GM12878 (cell line): ENCODE measurements at regions not wholly inside any gene's neighbourhood (a gene's known extent, or its start where the extent isn't known, plus 50 kb on each side); places are given as distances from the start of the nearest gene placed in this dataset.

Source experiments
- ATAC-seq: fragments of 200-7000 bp; cut with Tn5 transposase; 3 replicates; pipeline ENCODE4 v1.9.1; 2020; ENCODE audit warnings: mild to moderate bottlenecking, moderate library complexity
- BruUV-seq: library from RNA; stranded (reverse); fragments of 400-500 nt; replicated peaks from 2 replicates; lab custom pipeline; 2021; lab: Mats Ljungman, UMichigan
- CTCF ChIA-PET: fragments of 300-600 bp; sonication (Branson Sonifier 250); formaldehyde crosslinking; extraction: SDS; loops from one replicate; lab custom pipeline; 2021; ENCODE audit warnings: inconsistent platforms; lab: Yijun Ruan, JAX
- POLR2A ChIA-PET: fragments of 350-600 bp; formaldehyde crosslinking; extraction: SDS; loops from one replicate; lab custom pipeline; 2021; ENCODE audit warnings: inconsistent platforms; lab: Charles Lee
- RAD21 ChIA-PET: fragments of 300-600 bp; sonication (Branson Sonifier 250); formaldehyde crosslinking; loops from one replicate; lab custom pipeline; 2023; ENCODE audit warnings: antibody characterized with exemption; ENCODE audit not compliant: unreplicated experiment; lab: Charles Lee
- SMC1A ChIA-PET: fragments of 300-600 bp; sonication (Branson Sonifier 250); formaldehyde crosslinking; loops from one replicate; lab custom pipeline; 2023; ENCODE audit not compliant: unreplicated experiment, uncharacterized antibody; lab: Charles Lee
- DNase-seq: peaks from one replicate; pipeline ENCODE4 v3.0.0-alpha.2; 2011; ENCODE audit warnings: low read depth, low spot score
- FAIRE-seq: peaks from 3 replicates; lab custom pipeline; 2011; peaks lifted over from hg19 to GRCh38; lab: Jason Lieb, UNC
- H2AFZ ChIP-seq: 2 replicates; pipeline ENCODE4 v1.6.0; 2011; ENCODE audit warnings: low read depth, low read length, control low read depth; ENCODE audit not compliant: control insufficient read depth
- H3K27ac ChIP-seq: 2 replicates; pipeline ENCODE4 v1.5.1; 2011; ENCODE audit warnings: control low read depth; ENCODE audit not compliant: control insufficient read depth, insufficient read depth
- H3K27me3 ChIP-seq, 2 experiments: replicated peaks in 1 of 2; 2 replicates each; pipeline versions ENCODE4 v1.6.0 to v1.6.1; 2011; ENCODE audit warnings: low read length in 1 of 2; ENCODE audit not compliant: control insufficient read depth in 2 of 2, insufficient read depth in 2 of 2
- H3K36me3 ChIP-seq, 2 experiments: 2 replicates each; pipeline ENCODE4 v1.5.1; 2011; ENCODE audit warnings: low read length in 1 of 2; ENCODE audit not compliant: control insufficient read depth in 2 of 2, insufficient read depth in 2 of 2
- H3K4me1 ChIP-seq: 2 replicates; pipeline ENCODE4 v1.6.1; 2011; ENCODE audit warnings: mild to moderate bottlenecking, low read length, moderate library complexity, mixed read lengths; ENCODE audit not compliant: control insufficient read depth, insufficient read depth
- H3K4me2 ChIP-seq: 2 replicates; pipeline ENCODE4 v1.6.0; 2011; ENCODE audit warnings: control low read depth; ENCODE audit not compliant: control insufficient read depth, insufficient read depth
- H3K4me3 ChIP-seq: fragments of 200-600 bp; sonication (generic); 2 replicates; pipeline ENCODE4 v1.5.1; 2016
- H3K79me2 ChIP-seq: 2 replicates; pipeline ENCODE4 v1.6.0; 2011; ENCODE audit warnings: low read length; ENCODE audit not compliant: control insufficient read depth, insufficient read depth
- H3K9ac ChIP-seq: 2 replicates; pipeline ENCODE4 v1.8.0; 2011; ENCODE audit warnings: low read length, control low read depth, mixed read lengths; ENCODE audit not compliant: control insufficient read depth, insufficient read depth
- H3K9me3 ChIP-seq: replicated peaks from 3 replicates; pipeline ENCODE4 v1.5.1; 2011; ENCODE audit warnings: mild to moderate bottlenecking, low read length; ENCODE audit not compliant: control insufficient read depth, insufficient read depth
- H4K20me1 ChIP-seq: 2 replicates; pipeline ENCODE4 v1.6.0; 2011; ENCODE audit not compliant: control insufficient read depth, insufficient read depth
- POLR2AphosphoS2 ChIP-seq: IDR thresholded peaks from 2 replicates; pipeline ENCODE4 v1.6.1; 2011; ENCODE audit warnings: low read depth, mild to moderate bottlenecking, low read length, improper control_type of control experiment, moderate library complexity
- RB1 ChIP-seq: fragments of 450-650 bp; formaldehyde crosslinking; IDR thresholded peaks from 2 replicates; pipeline ENCODE4 v1.6.1; 2017; ENCODE audit warnings: mild to moderate bottlenecking, borderline replicate concordance
- RUNX3 ChIP-seq: IDR thresholded peaks from 2 replicates; pipeline ENCODE4 v1.6.1; 2012; ENCODE audit warnings: low read length, inconsistent platforms
- SREBF2 ChIP-seq: IDR thresholded peaks from 2 replicates; pipeline ENCODE4 v1.6.1; 2012; ENCODE audit warnings: mild to moderate bottlenecking, low read length
- TAF1 ChIP-seq: IDR thresholded peaks from 2 replicates; pipeline ENCODE4 v1.6.1; 2011; ENCODE audit warnings: mild to moderate bottlenecking, low read depth, low read length, borderline replicate concordance
- WGBS: methylation state at CpG from one replicate; pipeline ENCODE4 v1.1.6; 2016; ENCODE audit warnings: low lambda C conversion rate; ENCODE audit not compliant: insufficient replicate concordance, insufficient coverage; ENCODE audit errors: missing lambda C conversion rate; 5-methylcytosine and 5-hydroxymethylcytosine counted together
- in situ Hi-C: fragments of 300-500 bp; cut with MboI; formaldehyde crosslinking; loops from 9 replicates; pipeline ENCODE4 v1.14.3; 2018; ENCODE audit warnings: mixed read lengths
- intact Hi-C: fragments of 100-400 bp; cut with micrococcal nuclease; formaldehyde crosslinking; loops from one replicate; pipeline ENCODE4 v1.14.2; 2022; ENCODE audit not compliant: unreplicated experiment
- TF ChIP-seq, protein P1 (sequence below): fragments of 450-650 bp; IDR thresholded peaks from 2 replicates; pipeline ENCODE4 v1.6.1; 2016; ENCODE audit warnings: mild to moderate bottlenecking, moderate library complexity, borderline replicate concordance
- TF ChIP-seq, protein P2 (sequence below): IDR thresholded peaks from 2 replicates; pipeline ENCODE4 v1.6.1; 2011; ENCODE audit warnings: borderline replicate concordance, low read depth, mild to moderate bottlenecking, moderate library complexity, low read length; ENCODE audit not compliant: insufficient read depth, poor library complexity, severe bottlenecking

- in situ Hi-C loops (no loop called here), intact Hi-C loops (no loop called here)
- RAD21 ChIA-PET: no interaction called here
- Histone ChIP-seq H3K4me1 (peaks cover 31% of the 10 kb centered on the region), H3K27me3 (no peaks in the 10 kb centered on the region), H4K20me1 (no peaks in the 10 kb centered on the region), H2AFZ (no peak overlapping the region), H3K9ac (no peak overlapping the region), H3K27ac (no peak overlapping the region), H3K4me3 (no peak overlapping the region), H3K79me2 (no peaks in the 10 kb centered on the region), H3K4me2 (no peak overlapping the region), H3K9me3 (no peaks in the 10 kb centered on the region), H3K36me3 (no peaks in the 10 kb centered on the region; a peak in 1 of 4 replicates)
- POLR2A ChIA-PET: no interaction called here
- no TSS peak for BruUV-seq
- SMC1A ChIA-PET: no interaction called here
- DNase-seq (no peak), ATAC-seq (no peak), FAIRE-seq (no peak)
- 28% methylated on average over 1 of the region's 1 CpG for WGBS
- peak; percentile 63 for TF ChIP-seq RUNX3
- TF ChIP-seq, protein P1, sequence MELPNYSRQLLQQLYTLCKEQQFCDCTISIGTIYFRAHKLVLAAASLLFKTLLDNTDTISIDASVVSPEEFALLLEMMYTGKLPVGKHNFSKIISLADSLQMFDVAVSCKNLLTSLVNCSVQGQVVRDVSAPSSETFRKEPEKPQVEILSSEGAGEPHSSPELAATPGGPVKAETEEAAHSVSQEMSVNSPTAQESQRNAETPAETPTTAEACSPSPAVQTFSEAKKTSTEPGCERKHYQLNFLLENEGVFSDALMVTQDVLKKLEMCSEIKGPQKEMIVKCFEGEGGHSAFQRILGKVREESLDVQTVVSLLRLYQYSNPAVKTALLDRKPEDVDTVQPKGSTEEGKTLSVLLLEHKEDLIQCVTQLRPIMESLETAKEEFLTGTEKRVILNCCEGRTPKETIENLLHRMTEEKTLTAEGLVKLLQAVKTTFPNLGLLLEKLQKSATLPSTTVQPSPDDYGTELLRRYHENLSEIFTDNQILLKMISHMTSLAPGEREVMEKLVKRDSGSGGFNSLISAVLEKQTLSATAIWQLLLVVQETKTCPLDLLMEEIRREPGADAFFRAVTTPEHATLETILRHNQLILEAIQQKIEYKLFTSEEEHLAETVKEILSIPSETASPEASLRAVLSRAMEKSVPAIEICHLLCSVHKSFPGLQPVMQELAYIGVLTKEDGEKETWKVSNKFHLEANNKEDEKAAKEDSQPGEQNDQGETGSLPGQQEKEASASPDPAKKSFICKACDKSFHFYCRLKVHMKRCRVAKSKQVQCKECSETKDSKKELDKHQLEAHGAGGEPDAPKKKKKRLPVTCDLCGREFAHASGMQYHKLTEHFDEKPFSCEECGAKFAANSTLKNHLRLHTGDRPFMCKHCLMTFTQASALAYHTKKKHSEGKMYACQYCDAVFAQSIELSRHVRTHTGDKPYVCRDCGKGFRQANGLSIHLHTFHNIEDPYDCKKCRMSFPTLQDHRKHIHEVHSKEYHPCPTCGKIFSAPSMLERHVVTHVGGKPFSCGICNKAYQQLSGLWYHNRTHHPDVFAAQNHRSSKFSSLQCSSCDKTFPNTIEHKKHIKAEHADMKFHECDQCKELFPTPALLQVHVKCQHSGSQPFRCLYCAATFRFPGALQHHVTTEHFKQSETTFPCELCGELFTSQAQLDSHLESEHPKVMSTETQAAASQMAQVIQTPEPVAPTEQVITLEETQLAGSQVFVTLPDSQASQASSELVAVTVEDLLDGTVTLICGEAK: no peak
- CTCF ChIA-PET: no interaction called here
Measured at GRCh38 chr3:40968666-40969065, 230.6 kb upstream of the CTNNB1 start.

GRCh38 chr3:40969341-40969740 is 230.0 kb upstream of the CTNNB1 start:
- H3K4me2 ChIP-seq: no peak overlapping the region
- ChIA-PET POLR2A (no interaction called here), SMC1A (no interaction called here), RAD21 (no interaction called here), CTCF (no interaction called here)
- H3K9ac ChIP-seq: no peak overlapping the region
- ATAC-seq (no peak), FAIRE-seq (no peak), DNase-seq (no peak)
- in situ Hi-C loops (no loop called here), intact Hi-C loops (no loop called here)
- peaks cover 31% of the 10 kb centered on the region for H3K4me1 ChIP-seq
- no peaks in the 10 kb centered on the region for H3K27me3 ChIP-seq
- H3K4me3 ChIP-seq: no peak overlapping the region
- 100% methylated on average over 3 of the region's 3 CpGs for WGBS
- peak overlapping the region; percentile 36; the same call in 1 of the 2 replicates for H2AFZ ChIP-seq
- no peaks in the 10 kb centered on the region for H3K79me2 ChIP-seq
- no peaks in the 10 kb centered on the region for H3K9me3 ChIP-seq
- BruUV-seq: no TSS peak
- no peaks in the 10 kb centered on the region for H4K20me1 ChIP-seq
- H3K36me3 ChIP-seq: no peaks in the 10 kb centered on the region; a peak in 1 of 4 replicates
- no peak overlapping the region for H3K27ac ChIP-seq
- TF ChIP-seq RB1 (no peak), POLR2AphosphoS2 (no peak), TAF1 (no peak), SREBF2 (no peak)
- TF ChIP-seq, protein P2, sequence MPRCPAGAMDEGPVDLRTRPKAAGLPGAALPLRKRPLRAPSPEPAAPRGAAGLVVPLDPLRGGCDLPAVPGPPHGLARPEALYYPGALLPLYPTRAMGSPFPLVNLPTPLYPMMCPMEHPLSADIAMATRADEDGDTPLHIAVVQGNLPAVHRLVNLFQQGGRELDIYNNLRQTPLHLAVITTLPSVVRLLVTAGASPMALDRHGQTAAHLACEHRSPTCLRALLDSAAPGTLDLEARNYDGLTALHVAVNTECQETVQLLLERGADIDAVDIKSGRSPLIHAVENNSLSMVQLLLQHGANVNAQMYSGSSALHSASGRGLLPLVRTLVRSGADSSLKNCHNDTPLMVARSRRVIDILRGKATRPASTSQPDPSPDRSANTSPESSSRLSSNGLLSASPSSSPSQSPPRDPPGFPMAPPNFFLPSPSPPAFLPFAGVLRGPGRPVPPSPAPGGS: no peak
- TF ChIP-seq, protein P1: no peak
